ENCODE measurements at regions not wholly inside any gene's neighbourhood (a gene's known extent, or its start where the extent isn't known, plus 50 kb on each side); places are given as distances from the start of the nearest gene placed in this dataset.
A peak's percentile ranks its signal among the peaks of the same experiment; 100 is the strongest.
"Not testable (repeated sequence)": the region's sequence is repeated elsewhere in the genome, so short reads cannot be mapped to it uniquely, and the experiment has no call there.

DNA sequence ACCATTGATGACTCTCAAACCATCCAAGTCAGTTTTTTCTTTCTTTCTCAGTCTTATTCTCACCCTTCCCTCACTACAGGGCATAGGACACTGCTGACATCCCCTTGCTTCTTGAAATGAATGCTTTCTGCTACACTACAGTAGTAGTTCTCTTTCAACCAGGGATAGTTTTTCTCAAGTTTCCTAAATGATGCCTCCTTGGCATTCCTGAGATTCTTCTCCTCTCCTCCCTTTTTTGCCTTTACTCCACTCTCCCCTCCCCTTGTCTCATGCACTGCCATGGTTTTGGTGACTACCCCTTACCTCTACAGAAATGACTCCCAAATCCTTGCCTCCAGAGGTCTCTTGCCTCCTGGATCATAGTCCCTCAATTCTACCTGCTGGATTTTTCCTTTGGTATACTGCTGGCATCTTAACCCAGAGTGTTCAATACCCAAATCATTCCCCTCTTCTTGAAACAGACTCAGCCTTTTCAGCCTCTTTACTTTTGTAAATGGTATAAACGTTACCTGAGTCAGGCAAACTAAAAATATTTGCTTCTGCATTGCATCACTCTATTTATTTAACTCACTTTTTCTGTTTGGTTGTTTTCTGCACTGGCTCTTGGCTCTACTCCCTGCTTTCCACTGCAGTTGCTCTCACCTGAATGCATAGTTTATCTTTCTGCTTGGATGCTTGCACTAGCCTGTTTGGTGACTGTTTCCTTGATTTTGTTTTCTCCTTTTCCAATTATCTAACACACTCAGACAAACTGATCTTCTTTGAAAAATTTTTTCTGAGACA, 211.6 kb upstream of the IGF1 start:
- Histone ChIP-seq H3K27me3 (replicated peaks) (no peaks in the 10 kb centered on the region), H3K36me3 (no peaks in the 10 kb centered on the region), H3K27ac (no peak overlapping the region), H3K4me1 (replicated peaks) (no peaks in the 10 kb centered on the region), H3K4me3 (no peak overlapping the region), H3K9me3 (replicated peaks) (no peaks in the 10 kb centered on the region)
- no peak for DNase-seq (ENCODE audit: low read depth in 1 of 2, low spot score in 2 of 2)

DNA sequence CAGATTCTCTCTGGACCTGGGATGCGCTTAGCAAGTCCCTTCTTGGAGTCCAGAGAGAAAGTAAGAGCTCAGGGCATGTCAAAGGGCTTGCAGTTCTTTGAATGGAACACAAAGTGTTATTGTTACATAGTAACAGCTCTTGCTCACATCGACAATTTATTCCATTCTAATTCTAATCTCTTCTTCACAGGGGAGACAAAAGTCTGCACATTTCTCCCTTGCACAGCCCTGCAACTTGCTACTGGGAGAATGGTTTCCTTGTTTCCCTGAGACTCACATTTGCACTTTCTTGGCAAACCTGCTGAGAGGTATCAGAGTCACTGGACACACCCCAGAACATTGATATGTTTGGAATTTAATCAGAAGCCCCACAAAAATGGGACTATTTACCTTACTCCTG, 209.9 kb upstream of the IGF1 start:
- no peaks in the 10 kb centered on the region for H3K27me3 ChIP-seq (replicated peaks)
- DNase-seq (ENCODE audit: low read depth in 1 of 2, low spot score in 2 of 2), result no peak
- H3K27ac ChIP-seq, result no peak overlapping the region
- H3K36me3 ChIP-seq, result no peaks in the 10 kb centered on the region
- no peaks in the 10 kb centered on the region for H3K9me3 ChIP-seq (replicated peaks)
- H3K4me1 ChIP-seq (replicated peaks), result no peaks in the 10 kb centered on the region
- H3K4me3 ChIP-seq, result no peak overlapping the region

DNA sequence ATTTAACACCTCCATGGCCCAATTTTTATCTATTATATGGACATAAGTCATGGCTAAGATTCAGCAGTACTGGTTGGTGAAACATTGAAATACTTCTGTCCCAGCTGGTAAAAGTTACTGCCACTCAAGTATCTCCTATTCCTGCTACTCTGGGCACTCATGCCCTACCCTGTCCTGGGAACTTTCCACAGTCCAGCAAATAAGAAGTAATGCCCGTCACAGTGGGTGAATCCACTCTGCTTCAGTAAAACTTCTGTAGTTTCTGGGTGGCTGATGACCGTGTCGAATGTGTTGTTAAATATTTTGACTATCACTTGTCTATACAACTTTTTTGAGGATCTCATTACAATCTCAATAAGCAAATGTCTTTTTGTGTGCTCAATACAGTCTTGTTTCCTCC, 209.3 kb upstream of the IGF1 start:
- Histone ChIP-seq H3K27me3 (replicated peaks) (no peaks in the 10 kb centered on the region), H3K9me3 (replicated peaks) (no peaks in the 10 kb centered on the region), H3K27ac (no peak overlapping the region), H3K4me3 (no peak overlapping the region), H3K36me3 (no peaks in the 10 kb centered on the region), H3K4me1 (replicated peaks) (no peaks in the 10 kb centered on the region)
- DNase-seq (ENCODE audit: low read depth in 1 of 2, low spot score in 2 of 2), result no peak

DNA sequence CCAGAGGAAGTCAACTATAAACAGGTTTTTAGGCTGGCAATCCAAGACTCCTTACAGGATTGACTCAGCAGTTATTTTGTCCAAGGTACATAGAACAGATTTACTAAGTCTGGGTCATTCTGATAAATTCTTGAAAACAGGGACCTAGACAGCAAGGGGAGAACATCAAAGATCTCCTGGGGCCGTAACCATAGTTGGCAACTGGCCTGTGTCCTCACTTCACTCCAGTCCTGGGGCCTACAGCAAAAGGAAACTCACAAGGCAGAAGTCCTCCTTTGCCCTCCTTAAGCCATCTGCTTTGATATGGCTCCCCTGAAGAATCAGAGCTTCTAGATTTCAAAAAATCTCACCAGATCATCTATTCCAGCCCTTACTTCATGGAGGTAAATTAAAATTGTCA, 207.2 kb upstream of the IGF1 start:
- Histone ChIP-seq H3K27ac (no peak overlapping the region), H3K4me1 (replicated peaks) (no peaks in the 10 kb centered on the region), H3K36me3 (no peaks in the 10 kb centered on the region), H3K4me3 (no peak overlapping the region), H3K27me3 (replicated peaks) (no peaks in the 10 kb centered on the region), H3K9me3 (replicated peaks) (no peaks in the 10 kb centered on the region)
- DNase-seq (ENCODE audit: low read depth in 1 of 2, low spot score in 2 of 2), result no peak

DNA sequence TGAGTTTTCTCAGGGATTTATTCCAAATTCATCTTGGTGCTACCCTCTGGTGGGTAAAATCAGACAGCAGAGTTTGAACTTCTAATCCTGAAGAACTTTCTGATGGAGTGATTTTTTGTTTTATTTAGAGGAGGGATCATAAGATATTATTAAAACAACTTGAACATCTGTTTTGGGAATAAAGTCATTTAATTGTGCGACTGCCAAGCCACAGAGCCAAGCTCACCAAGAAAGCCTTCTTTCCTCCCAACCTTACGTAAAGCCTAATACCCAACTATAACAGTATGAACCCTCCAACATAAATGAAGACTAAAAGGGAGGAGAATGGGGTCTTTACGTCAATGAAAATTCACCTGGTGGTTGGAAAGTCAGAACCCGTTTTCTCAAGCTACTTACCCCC, 205.5 kb upstream of the IGF1 start:
- DNase-seq (ENCODE audit: low read depth in 1 of 2, low spot score in 2 of 2), result no peak
- no peaks in the 10 kb centered on the region for H3K27me3 ChIP-seq (replicated peaks)
- no peak overlapping the region for H3K4me3 ChIP-seq
- no peaks in the 10 kb centered on the region for H3K36me3 ChIP-seq
- no peaks in the 10 kb centered on the region for H3K4me1 ChIP-seq (replicated peaks)
- H3K27ac ChIP-seq, result no peak overlapping the region
- H3K9me3 ChIP-seq (replicated peaks), result no peaks in the 10 kb centered on the region

DNA sequence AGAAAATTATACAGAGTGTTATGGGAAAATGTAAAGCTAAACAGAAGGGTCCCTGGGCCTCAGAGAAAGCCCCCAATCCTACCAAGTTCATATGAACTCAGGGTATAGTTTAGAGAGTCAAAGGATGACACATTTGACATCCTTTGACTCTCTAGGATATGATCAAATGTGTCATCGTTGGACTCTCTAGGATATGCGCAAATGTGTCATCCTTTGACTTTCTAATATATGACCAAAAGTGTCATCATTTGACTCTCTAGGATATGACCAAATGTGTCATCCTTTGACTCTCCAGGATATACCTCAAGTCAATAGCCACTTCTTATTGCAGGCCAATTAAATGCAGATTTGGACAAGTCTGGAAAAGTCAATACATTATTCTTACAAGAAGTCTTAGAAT, 204.8 kb upstream of the IGF1 start:
- Histone ChIP-seq H3K9me3 (replicated peaks) (no peaks in the 10 kb centered on the region), H3K27me3 (replicated peaks) (no peaks in the 10 kb centered on the region), H3K4me3 (no peak overlapping the region), H3K4me1 (replicated peaks) (no peaks in the 10 kb centered on the region), H3K36me3 (no peaks in the 10 kb centered on the region), H3K27ac (no peak overlapping the region)
- DNase-seq (ENCODE audit: low read depth in 1 of 2, low spot score in 2 of 2), result no peak

DNA sequence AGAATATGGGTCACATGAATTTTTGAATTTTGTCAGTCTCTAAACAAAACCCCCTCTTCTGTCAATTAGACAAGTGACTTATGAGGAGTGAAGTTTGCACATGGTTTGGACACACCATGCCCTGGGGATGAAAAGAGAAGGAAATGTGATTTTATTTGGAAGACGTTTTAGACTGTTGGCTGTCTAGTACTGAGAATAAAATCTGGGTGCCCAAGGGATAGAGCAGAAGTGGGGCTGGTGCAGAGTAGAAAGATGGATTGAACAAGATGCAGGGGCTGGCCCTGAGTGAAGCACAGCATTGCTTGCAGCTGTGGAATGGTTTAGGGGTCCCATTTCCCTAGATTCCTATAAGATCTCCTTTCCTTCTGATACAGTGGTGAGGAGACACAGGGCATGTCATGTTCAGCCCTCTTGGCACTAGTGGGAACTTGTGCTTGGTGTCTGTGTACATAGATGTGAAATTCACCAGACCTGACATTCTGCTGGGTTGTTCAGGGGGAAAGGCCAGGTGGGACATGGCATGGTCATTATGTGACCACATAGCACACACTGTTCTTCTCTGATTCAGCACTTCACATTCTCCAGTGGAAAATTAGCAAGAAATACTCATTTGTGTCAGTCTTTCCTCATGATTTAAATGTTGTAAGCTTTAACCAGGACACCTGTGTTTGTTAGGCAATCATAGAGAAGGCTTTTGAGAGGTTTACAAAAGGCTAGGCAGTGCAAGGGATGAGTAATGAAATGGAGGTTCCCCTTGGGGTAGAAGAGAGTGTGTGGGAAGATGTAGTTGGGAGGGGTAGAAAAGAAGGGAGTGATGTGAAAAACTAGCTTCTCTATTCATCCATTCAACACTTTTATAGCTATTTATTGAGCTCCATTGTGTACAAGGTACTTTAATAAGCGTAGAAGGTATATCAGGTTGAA, 202.3 kb upstream of the IGF1 start:
- Histone ChIP-seq H3K27ac (no peak overlapping the region), H3K27me3 (replicated peaks) (no peaks in the 10 kb centered on the region)
- no peak for DNase-seq (ENCODE audit: low read depth in 1 of 2, low spot score in 2 of 2)

DNA sequence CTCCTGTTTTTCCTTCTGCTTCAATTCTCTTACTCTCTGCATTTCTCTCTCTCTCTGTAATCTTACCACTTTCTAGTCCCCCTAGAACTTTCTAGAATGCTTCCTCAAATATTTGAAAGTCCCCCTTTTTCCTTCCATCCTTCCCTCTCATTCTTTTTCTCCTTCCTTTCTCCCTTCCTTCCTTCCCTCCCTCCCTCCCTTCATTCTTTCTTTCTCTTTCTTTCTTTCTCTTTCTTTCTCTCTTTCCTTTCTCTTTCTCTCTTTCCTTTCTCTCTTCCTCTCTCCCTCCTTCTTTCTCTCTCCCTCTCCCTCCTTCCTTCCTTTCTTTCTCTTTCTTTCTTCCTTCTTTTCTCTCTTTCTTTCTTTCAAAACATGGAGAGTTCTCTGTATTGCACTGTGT, 201.4 kb upstream of the IGF1 start:
- Histone ChIP-seq H3K9me3 (replicated peaks) (no peaks in the 10 kb centered on the region; the same call in 1 of the 2 replicates), H3K4me1 (replicated peaks) (no peaks in the 10 kb centered on the region), H3K4me3 (no peak overlapping the region), H3K27ac (no peak overlapping the region), H3K36me3 (no peaks in the 10 kb centered on the region), H3K27me3 (replicated peaks) (no peaks in the 10 kb centered on the region)
- no peak for DNase-seq (ENCODE audit: low read depth in 1 of 2, low spot score in 2 of 2)

More for the DNA sequence above, 202.3 kb upstream of the IGF1 start:
- Histone ChIP-seq H3K36me3 (no peaks in the 10 kb centered on the region), H3K4me1 (replicated peaks) (no peaks in the 10 kb centered on the region), H3K9me3 (replicated peaks) (no peaks in the 10 kb centered on the region; the same call in 1 of the 2 replicates), H3K4me3 (no peak overlapping the region)

DNA sequence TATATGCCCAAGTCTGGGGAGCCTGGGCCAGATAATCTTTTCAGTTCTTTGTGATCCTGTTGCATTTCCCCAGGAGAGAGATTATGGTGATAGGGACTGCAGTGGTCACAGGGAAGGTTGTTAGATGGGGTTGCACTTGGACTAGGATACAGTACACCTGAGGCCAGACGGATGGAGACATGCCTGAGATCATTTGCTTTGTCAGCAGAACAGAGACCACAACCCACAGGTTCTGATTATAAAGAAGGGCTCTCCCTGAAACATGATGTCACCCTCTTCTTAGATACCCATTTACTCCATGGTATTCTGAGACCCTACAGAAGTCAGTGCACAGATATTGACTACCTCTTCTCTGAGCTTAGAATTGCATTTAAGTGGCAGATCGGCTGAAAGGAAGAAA, 200.9 kb upstream of the IGF1 start:
- H3K9me3 ChIP-seq (replicated peaks), result no peaks in the 10 kb centered on the region; the same call in 1 of the 2 replicates
- no peaks in the 10 kb centered on the region for H3K36me3 ChIP-seq
- H3K27ac ChIP-seq, result no peak overlapping the region
- no peak overlapping the region for H3K4me3 ChIP-seq
- H3K27me3 ChIP-seq (replicated peaks), result no peaks in the 10 kb centered on the region
- no peak for DNase-seq (ENCODE audit: low read depth in 1 of 2, low spot score in 2 of 2)
- no peaks in the 10 kb centered on the region for H3K4me1 ChIP-seq (replicated peaks)

DNA sequence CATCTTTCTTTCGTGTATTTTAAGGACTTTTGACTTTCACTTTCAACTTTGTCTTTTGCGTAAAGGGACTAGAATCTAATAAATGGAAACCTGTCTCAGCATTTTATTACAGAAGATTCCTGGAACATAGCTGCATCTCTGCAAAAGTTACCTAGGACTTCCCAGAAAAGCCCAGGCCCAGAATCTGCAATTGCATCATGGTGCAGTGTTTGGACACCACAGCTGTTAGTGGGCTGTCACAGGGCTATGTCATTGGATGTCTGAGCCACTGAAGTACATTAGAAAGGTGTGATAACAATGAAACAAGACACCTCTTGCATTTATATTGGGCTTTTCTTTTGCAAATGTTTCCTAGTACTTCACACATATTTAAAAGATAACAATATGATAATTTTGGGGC, 199.9 kb upstream of the IGF1 start:
- Histone ChIP-seq H3K4me3 (no peak overlapping the region), H3K27ac (no peak overlapping the region), H3K27me3 (replicated peaks) (no peaks in the 10 kb centered on the region), H3K4me1 (replicated peaks) (no peaks in the 10 kb centered on the region), H3K9me3 (replicated peaks) (no peaks in the 10 kb centered on the region; the same call in 1 of the 2 replicates), H3K36me3 (no peaks in the 10 kb centered on the region)
- no peak for DNase-seq (ENCODE audit: low read depth in 1 of 2, low spot score in 2 of 2)

DNA sequence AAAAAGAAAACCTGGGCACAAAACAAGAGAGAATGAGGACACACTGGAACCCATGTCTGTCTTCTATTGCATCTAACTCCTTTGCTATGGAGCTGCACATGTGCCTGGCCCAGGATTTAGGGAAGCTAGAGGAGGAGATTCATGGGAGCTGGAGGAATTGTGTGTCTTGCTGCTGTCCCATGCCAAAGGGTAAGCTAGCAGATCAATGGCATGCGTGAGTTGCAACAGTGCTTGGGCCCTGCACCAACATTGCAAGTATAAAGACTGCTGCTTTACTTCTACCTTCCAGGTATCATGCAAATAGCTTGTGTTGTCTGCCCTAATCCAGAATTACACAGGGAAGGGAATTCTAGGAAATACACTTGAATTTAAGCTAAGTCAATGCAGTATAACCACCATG, 196.4 kb upstream of the IGF1 start:
- Histone ChIP-seq H3K4me1 (replicated peaks) (no peaks in the 10 kb centered on the region), H3K9me3 (replicated peaks) (no peaks in the 10 kb centered on the region; the same call in 1 of the 2 replicates), H3K27me3 (replicated peaks) (no peaks in the 10 kb centered on the region), H3K4me3 (no peak overlapping the region), H3K36me3 (no peaks in the 10 kb centered on the region), H3K27ac (no peak overlapping the region)
- no peak for DNase-seq (ENCODE audit: low read depth in 1 of 2, low spot score in 2 of 2)

DNA sequence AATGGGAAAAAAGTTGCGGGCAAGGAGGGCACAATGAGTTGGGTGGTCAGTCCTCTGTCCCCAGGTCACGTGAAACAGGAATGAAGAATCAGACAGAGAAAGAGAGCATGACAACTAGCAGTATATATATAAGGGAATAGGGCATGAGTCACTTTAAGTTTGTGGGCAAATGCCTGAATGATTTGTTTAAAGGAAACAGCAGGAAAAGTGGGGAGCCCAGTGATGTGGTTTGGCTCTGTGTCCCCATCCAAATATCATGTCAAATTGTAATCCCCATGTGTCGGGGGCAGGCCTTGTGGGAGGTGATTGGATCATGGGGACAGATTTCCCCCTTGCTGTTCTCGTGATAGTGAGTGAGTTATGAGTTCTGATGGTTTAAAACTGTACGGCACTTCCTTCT, 195.3 kb upstream of the IGF1 start:
- no peaks in the 10 kb centered on the region for H3K36me3 ChIP-seq
- no peak overlapping the region for H3K4me3 ChIP-seq
- H3K27me3 ChIP-seq (replicated peaks), result no peaks in the 10 kb centered on the region
- no peak overlapping the region for H3K27ac ChIP-seq
- peak in 1 of 2 experiments; percentile 15 for DNase-seq (ENCODE audit: low read depth in 1 of 2, low spot score in 2 of 2)
- H3K4me1 ChIP-seq (replicated peaks), result no peaks in the 10 kb centered on the region
- H3K9me3 ChIP-seq (replicated peaks), result no peaks in the 10 kb centered on the region; the same call in 1 of the 2 replicates

DNA sequence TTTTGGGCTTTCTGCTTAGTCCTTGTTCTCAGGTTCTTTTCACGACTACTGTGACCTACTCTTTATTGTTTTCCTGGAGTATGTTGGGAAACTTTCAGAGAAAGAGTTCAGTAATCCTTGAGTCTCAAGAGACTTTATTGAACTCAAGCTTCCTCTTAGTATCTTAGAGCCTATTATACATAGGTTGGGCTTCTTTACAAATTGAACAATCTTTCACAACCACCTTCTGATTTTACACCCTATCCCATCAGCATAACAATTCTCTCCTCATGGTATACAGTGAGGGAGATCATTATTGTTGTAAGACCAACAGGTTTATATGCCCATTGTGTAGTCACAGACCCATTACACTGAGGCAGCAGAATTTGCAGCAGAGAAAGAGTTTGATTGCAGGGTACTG, 193.2 kb upstream of the IGF1 start:
- no peak overlapping the region for H3K4me3 ChIP-seq
- H3K27ac ChIP-seq, result no peak overlapping the region
- H3K9me3 ChIP-seq (replicated peaks), result no peaks in the 10 kb centered on the region; the same call in 1 of the 2 replicates
- no peaks in the 10 kb centered on the region for H3K4me1 ChIP-seq (replicated peaks)
- no peaks in the 10 kb centered on the region for H3K36me3 ChIP-seq
- H3K27me3 ChIP-seq (replicated peaks), result no peaks in the 10 kb centered on the region
- no peak for DNase-seq (ENCODE audit: low read depth in 1 of 2, low spot score in 2 of 2)

DNA sequence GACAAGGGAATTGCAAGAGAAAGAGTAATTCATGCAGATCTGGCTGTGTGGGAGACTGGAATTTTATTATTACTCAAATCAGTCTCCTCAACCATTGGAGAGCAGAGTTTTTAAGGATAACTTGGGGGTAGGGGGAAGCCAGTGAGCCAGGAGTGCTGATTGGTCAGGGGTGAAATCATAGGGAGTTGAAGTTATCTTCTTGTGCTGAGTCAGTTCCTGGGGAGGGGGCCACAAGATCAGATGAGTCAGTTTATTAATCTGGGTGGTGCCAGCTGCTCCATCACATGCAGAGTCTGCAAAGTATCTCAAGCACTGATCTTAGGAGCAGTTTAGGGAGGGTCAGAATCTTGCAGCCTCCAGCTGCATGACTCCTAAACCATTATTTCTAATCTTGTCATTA, 191.8 kb upstream of the IGF1 start:
- not testable (repeated sequence) for H3K4me3 ChIP-seq; H3K4me1 ChIP-seq (replicated peaks); H3K36me3 ChIP-seq; DNase-seq (ENCODE audit: low read depth in 1 of 2, low spot score in 2 of 2); H3K27ac ChIP-seq; H3K9me3 ChIP-seq (replicated peaks); H3K27me3 ChIP-seq (replicated peaks)
